Activated CD4-positive, alpha-beta T cell treated with anti-CD3 and anti-CD28 coated beads, Interleukin-2, amount 10 ng/mL, durations not matched to agents 24 days and 14 days (primary cell): ENCODE measurements at regions not wholly inside any gene's neighbourhood (a gene's known extent, or its start where the extent isn't known, plus 50 kb on each side); places are given as distances from the start of the nearest gene placed in this dataset.

Experiments used
- DNase-seq: peaks from one replicate; pipeline ENCODE4 v3.0.0; 2022
- H3K27ac Mint-ChIP-seq: one replicate; pipeline ENCODE4 v1.8.0; 2022; ENCODE audit warnings: mild to moderate bottlenecking, mixed read lengths
- H3K27me3 Mint-ChIP-seq: one replicate; pipeline ENCODE4 v1.8.0; 2022; ENCODE audit warnings: mixed read lengths
- H3K36me3 Mint-ChIP-seq: one replicate; pipeline ENCODE4 v1.8.0; 2022; ENCODE audit warnings: low read depth, mild to moderate bottlenecking, mixed read lengths
- H3K4me1 Mint-ChIP-seq: one replicate; pipeline ENCODE4 v1.8.0; 2021; ENCODE audit warnings: mixed read lengths
- H3K4me3 Mint-ChIP-seq: one replicate; pipeline ENCODE4 v1.8.0; 2022; ENCODE audit warnings: mild to moderate bottlenecking, moderate library complexity, mixed read lengths
- H3K9me3 Mint-ChIP-seq: one replicate; pipeline ENCODE4 v1.8.0; 2021; ENCODE audit warnings: mixed read lengths
- intact Hi-C: fragments of 100-400 bp; cut with micrococcal nuclease; formaldehyde crosslinking; loops from one replicate; pipeline ENCODE4 v1.15.1; 2023

DNA sequence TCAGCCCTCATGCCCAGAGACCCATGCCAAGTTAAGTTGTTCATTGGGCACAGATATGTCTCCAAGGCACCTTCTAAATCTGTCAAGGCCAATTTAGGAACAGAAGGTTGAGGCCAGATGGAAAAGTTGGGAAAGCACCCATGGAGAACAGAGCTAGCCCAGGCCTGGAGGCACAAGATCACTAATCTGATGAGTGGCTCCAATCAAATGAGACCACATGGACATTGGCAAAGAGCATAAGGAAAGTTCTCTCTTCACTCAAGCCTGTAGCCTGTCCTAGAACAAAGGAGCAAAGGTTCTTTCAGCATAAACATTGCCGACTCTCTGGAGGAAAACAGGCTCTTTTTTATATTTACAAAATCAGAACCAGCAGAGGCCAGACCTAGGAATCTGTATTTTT, 154.8 kb downstream of the RNF152 start:
- no peak overlapping the region for H3K27ac Mint-ChIP-seq
- DNase-seq = no peak
- no peaks in the 10 kb centered on the region for H3K9me3 Mint-ChIP-seq
- no peaks in the 10 kb centered on the region for H3K36me3 Mint-ChIP-seq
- H3K4me3 Mint-ChIP-seq = no peak overlapping the region
- intact Hi-C loops = no loop called here
- no peaks in the 10 kb centered on the region for H3K27me3 Mint-ChIP-seq
- H3K4me1 Mint-ChIP-seq = no peaks in the 10 kb centered on the region

DNA sequence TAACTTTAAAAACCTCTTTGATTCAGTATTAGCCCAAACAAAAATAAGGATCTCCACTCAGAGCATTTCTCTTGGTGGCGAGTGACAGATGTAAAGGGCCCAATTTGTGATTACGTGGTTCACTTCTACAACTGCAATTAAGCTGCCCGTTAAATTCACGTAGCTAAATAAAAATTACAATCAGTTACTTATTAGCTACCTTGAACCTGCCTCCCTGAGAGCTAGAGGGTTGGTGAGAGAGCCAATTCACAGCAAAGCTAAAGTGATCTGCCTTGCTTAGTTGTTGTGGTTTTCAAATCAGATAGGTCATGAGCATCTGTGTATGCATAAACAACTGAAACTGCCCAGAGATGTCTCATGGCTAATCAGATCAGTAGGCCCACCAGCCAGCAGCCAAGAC, 156.7 kb downstream of the RNF152 start:
- Mint-ChIP-seq H3K27ac (no peak overlapping the region), H3K27me3 (no peaks in the 10 kb centered on the region), H3K9me3 (no peaks in the 10 kb centered on the region), H3K36me3 (no peaks in the 10 kb centered on the region), H3K4me3 (no peak overlapping the region), H3K4me1 (no peaks in the 10 kb centered on the region)
- intact Hi-C loops = no loop called here
- no peak for DNase-seq

DNA sequence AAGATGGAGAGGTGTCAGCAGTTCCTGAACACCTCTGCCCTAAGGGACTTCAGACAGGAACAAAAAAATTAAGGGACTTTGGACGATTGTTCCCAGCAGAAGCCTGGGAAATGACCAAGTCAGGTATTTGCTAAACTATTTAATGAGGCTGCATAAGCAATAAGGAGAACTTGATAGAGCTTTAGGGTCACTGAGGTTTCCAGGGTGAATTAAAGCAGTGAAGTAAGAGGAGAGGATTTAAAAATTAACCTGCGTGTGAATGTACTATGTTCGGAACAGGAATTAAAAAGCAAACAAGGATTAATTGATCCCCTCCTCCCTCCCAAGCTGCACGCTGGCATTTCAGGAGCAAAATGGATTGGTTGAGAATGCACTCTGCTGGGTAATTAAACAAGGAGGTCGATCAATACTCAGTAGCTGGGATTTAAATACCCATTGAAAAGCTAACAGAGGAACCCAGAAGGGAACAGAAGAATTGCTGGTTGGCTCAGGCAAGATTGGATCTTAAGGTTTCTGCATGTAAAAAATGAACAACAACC, 157.2 kb downstream of the RNF152 start:
- no peak for DNase-seq
- no peaks in the 10 kb centered on the region for H3K4me1 Mint-ChIP-seq
- no peak overlapping the region for H3K27ac Mint-ChIP-seq
- no peaks in the 10 kb centered on the region for H3K27me3 Mint-ChIP-seq
- H3K9me3 Mint-ChIP-seq = no peaks in the 10 kb centered on the region
- H3K36me3 Mint-ChIP-seq = no peaks in the 10 kb centered on the region
- H3K4me3 Mint-ChIP-seq = no peak overlapping the region
- intact Hi-C loops = no loop called here

DNA sequence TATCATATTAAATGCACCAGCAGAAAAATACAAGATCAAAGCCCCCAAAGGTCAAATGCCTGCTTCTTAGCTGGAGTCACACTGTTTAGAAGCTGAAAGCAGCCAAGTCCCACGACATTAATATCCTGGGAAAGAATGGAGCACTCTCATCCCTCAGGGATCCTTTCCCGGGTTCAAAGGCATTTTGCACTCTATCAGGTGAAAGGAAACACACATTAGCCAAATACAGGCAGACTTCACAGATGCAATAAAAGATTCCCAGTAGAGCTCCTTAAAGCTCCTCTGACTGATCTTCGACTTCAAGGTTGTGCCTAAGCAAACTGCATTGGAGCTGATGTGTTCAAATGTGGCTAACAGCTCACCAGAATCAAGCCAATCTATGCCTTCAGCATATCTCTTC, 158.4 kb downstream of the RNF152 start:
- H3K9me3 Mint-ChIP-seq = no peaks in the 10 kb centered on the region
- H3K36me3 Mint-ChIP-seq = no peaks in the 10 kb centered on the region
- no peak overlapping the region for H3K27ac Mint-ChIP-seq
- DNase-seq = no peak
- peaks cover 1% of the 10 kb centered on the region for H3K27me3 Mint-ChIP-seq
- no peak overlapping the region for H3K4me3 Mint-ChIP-seq
- H3K4me1 Mint-ChIP-seq = no peaks in the 10 kb centered on the region
- intact Hi-C loops = no loop called here

DNA sequence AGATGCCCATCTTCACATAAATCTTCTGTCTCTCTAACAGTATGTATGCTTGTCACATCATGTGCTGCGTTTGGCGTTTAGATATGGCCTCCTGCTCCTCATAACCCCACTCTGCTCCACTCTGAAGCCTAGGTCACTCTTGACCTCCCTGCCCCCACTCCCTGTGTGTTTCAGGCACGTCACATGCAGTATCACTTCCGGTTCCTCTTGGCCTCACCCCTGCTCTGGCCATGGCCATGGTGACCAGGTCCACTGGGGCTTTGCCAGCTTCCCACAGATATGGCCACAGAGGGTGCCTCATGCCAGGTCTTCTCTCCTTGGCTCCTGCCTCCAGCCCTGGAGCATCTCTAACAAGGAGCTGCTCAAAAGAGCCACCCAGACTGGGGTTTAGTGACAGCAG, 160.0 kb downstream of the RNF152 start:
- intact Hi-C loops = no loop called here
- no peaks in the 10 kb centered on the region for H3K36me3 Mint-ChIP-seq

DNA sequence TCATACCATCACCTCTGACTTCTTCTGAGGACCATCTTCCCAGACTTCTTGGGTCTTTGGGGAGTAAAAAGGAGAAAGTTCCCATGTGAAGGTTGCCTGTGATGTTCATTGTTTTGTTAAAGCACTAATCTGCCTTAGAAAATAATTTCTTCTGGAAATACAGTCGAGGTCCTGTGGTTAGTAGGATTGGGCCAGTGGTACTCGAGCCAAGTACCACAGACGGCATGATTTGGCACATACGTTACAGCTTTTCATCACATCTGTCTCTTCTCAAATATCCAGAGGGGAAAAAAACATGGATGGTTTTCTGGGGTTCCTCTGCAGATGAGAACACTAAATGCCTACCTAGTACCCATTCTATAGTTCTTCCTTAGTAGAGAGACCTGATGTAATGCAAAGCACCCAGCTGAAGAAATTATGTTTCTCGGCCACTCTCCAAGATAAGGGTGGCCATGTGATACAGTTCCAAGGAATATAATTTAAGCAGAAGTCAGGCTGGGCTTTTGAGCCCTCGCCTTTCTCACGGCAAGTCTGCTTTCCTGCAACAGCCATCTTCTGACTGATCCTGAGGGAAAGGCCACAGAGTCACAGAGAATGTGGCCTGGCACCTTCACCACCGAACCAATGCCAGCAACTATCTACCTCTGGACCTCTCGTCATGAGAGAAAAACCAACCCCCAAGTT, 161.0 kb downstream of the RNF152 start:
- no peak overlapping the region for H3K27ac Mint-ChIP-seq
- DNase-seq = no peak
- peaks cover 1% of the 10 kb centered on the region for H3K27me3 Mint-ChIP-seq
- H3K4me3 Mint-ChIP-seq = no peak overlapping the region
- intact Hi-C loops = no loop called here
- no peaks in the 10 kb centered on the region for H3K9me3 Mint-ChIP-seq
- H3K4me1 Mint-ChIP-seq = no peaks in the 10 kb centered on the region
- H3K36me3 Mint-ChIP-seq = no peaks in the 10 kb centered on the region

More for the DNA sequence above, 160.0 kb downstream of the RNF152 start:
- no peaks in the 10 kb centered on the region for H3K4me1 Mint-ChIP-seq
- no peak overlapping the region for H3K4me3 Mint-ChIP-seq
- DNase-seq = no peak
- peaks cover 1% of the 10 kb centered on the region for H3K27me3 Mint-ChIP-seq
- no peaks in the 10 kb centered on the region for H3K9me3 Mint-ChIP-seq
- no peak overlapping the region for H3K27ac Mint-ChIP-seq

DNA sequence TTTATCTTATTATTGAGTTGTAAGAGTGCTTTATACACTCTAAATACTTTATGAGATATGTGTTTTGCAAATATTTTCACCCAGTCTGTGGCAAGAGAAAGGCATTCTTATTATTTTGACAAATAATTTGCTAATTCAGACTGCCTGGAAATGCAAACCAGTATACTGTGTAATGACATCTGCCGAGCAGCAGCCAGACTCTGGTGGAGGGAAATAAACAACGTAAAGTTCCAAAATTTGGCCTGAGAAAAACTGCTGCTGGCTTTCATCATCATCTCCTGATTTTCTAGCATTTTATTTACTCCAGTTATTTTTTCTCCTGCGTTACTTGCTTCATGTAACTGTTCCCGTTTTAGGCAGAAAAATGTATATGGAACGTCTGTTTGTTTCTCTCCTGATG, 161.6 kb downstream of the RNF152 start:
- no peaks in the 10 kb centered on the region for H3K4me1 Mint-ChIP-seq
- no peak overlapping the region for H3K27ac Mint-ChIP-seq

DNA sequence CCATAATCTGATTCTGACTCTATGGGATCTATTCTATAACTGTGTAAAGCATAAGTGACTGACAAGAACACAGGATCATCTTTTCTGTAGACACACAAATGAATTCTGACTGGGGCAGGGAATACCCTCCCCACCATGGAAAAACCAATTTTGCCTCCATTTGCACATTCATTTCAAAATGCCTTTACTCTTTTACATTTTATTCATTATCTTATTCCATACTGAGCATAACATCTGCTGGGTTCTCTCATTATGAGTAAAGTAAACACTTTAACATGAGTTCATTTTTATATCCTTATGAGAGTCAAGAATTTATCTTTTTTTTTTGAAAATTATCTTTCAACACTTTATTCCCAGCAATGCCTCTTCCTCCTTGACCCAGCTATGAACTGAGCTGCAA, 163.5 kb downstream of the RNF152 start:
- Mint-ChIP-seq H3K27ac (no peak overlapping the region), H3K27me3 (peaks cover 1% of the 10 kb centered on the region), H3K4me3 (no peak overlapping the region)

More for the DNA sequence above, 161.6 kb downstream of the RNF152 start:
- no peak overlapping the region for H3K4me3 Mint-ChIP-seq
- peaks cover 1% of the 10 kb centered on the region for H3K27me3 Mint-ChIP-seq
- H3K36me3 Mint-ChIP-seq = no peaks in the 10 kb centered on the region
- no peak for DNase-seq
- intact Hi-C loops = no loop called here
- no peaks in the 10 kb centered on the region for H3K9me3 Mint-ChIP-seq

DNA sequence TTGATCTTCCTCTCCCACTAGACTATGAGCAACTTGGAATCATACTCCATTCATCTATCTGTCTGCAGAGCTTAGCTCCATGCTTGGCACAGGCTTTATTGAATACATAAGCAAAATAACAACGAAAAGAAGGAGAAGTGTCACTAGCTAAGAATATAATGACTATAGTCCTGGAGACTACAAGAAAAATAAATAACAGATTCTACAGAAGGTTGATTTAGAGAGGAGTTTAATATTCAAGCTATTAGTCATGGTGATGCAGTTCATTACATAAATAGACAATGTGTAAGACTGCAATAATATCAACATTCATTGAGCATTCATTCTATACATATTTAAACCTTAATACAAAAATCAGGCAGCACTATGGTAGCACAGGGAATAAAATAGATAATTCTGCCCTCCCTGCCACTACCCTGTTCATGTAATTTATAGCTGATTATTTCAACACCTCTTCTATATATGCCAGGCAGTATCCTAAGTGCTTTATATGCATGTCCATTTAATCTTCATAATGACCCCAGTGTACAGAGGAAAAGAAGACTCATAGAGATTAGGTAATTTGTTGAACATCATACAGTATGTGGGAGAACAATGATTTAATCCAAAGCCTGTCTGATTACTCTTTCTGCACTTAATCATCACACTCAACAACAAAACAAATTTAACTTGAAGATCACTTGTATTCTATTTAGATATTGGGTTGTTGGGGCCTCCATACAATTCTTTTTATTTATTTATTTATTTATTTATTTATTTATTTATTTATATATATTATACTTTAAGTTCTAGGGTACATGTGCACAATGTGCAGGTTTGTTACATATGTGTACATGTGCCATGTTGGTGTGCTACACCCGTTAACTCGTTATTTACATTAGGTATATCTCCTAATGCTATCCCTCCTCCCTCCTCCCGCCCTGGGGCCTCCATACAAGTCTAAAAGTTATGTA, 165.3 kb downstream of the RNF152 start:
- H3K4me3 Mint-ChIP-seq = no peak overlapping the region

More for the DNA sequence above, 163.5 kb downstream of the RNF152 start:
- H3K4me1 Mint-ChIP-seq = no peaks in the 10 kb centered on the region
- DNase-seq = no peak
- intact Hi-C loops = no loop called here
- no peaks in the 10 kb centered on the region for H3K36me3 Mint-ChIP-seq
- no peaks in the 10 kb centered on the region for H3K9me3 Mint-ChIP-seq

DNA sequence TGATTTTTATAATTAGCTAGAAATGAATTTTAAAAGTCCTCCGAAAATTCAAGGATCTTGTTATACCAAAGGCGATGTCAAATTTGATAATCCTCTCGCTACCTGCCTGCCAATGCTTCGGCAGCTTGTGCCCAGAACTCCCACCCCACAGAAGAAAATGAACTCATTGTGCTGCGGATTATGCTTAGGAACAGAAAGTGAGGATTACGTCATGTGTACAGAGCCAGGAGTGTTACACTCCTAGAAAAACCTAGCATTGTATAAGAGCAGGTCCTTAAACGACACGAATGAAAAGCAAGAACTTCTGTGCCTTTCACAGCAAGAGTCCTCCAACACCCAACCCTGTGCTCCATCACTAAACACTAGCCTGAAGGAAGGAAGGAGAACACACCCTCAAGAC, 168.3 kb downstream of the RNF152 start:
- intact Hi-C loops = no loop called here
- Mint-ChIP-seq H3K36me3 (no peaks in the 10 kb centered on the region), H3K27me3 (no peaks in the 10 kb centered on the region)

More for the DNA sequence above, 165.3 kb downstream of the RNF152 start:
- no peak for DNase-seq
- Mint-ChIP-seq H3K36me3 (no peaks in the 10 kb centered on the region), H3K27me3 (peaks cover 1% of the 10 kb centered on the region), H3K27ac (no peak overlapping the region), H3K4me1 (no peaks in the 10 kb centered on the region), H3K9me3 (no peaks in the 10 kb centered on the region)
- intact Hi-C loops = no loop called here

DNA sequence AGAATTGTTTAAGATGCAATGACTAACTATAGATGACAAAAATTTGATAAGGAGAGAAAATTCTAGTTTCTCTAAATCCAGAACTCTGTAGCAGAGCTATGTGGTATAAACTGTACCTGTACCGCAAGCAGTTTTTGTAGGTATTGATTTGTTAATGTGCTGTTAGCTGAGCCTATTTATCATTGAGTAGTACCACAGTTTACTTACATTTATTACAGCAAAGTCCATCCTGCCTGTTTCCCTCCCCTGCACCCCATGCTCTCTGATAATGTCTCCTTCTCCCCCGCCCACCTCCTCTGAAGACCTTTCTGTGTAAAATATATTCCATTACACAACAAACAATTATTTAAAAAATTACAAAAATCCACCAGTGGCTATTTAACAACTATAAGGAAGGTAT, 170.6 kb downstream of the RNF152 start:
- H3K36me3 Mint-ChIP-seq = no peaks in the 10 kb centered on the region
- DNase-seq = no peak
- no peak overlapping the region for H3K4me3 Mint-ChIP-seq
- no peaks in the 10 kb centered on the region for H3K9me3 Mint-ChIP-seq
- intact Hi-C loops = no loop called here
- no peaks in the 10 kb centered on the region for H3K4me1 Mint-ChIP-seq
- H3K27ac Mint-ChIP-seq = no peak overlapping the region
- H3K27me3 Mint-ChIP-seq = no peaks in the 10 kb centered on the region

More for the DNA sequence above, 168.3 kb downstream of the RNF152 start:
- Mint-ChIP-seq H3K4me3 (no peak overlapping the region), H3K27ac (no peak overlapping the region), H3K4me1 (no peaks in the 10 kb centered on the region), H3K9me3 (no peaks in the 10 kb centered on the region)
- no peak for DNase-seq

DNA sequence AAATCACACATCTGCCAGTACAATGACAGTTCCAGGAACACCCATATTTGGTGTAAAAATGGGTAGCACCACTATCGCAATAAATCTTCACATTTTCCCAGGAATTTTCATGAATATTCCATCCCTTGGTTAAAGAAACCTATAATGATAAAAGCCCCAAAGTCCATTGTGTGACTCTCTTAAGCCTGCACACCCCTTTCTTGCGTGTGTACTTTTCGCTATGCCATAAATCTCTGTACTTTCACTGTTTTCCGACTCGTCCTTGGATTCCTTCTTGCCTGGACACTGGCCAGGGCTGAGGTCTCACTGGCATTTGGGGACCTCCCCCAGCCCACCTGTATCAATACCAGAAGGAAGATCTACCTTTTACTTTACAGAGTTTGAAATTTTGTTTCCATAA, 172.3 kb downstream of the RNF152 start:
- Mint-ChIP-seq H3K4me1 (no peaks in the 10 kb centered on the region), H3K9me3 (no peaks in the 10 kb centered on the region), H3K27ac (no peak overlapping the region), H3K4me3 (no peak overlapping the region), H3K36me3 (no peaks in the 10 kb centered on the region), H3K27me3 (no peaks in the 10 kb centered on the region)
- no peak for DNase-seq
- intact Hi-C loops = no loop called here

DNA sequence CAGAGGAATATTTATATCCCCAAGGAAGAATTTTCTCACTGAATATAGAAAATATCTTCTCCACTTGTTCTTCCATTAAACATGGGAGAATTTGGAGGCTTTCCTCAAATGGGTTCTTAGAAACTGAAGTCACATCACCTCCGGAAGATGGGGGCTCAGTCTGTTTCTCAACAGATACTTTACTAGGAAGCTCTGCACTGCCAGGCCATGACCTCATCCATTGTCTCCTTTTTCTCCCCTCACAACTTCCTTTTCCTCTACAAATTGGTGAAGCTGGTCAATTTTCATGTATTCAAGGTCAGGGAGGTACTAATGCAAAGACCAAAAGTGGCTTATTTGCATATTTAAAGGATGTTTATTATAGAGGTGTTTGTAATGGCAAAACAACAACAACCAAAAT, 173.1 kb downstream of the RNF152 start:
- no peak overlapping the region for H3K27ac Mint-ChIP-seq
- no peak overlapping the region for H3K4me3 Mint-ChIP-seq
- H3K36me3 Mint-ChIP-seq = no peaks in the 10 kb centered on the region
- H3K27me3 Mint-ChIP-seq = no peaks in the 10 kb centered on the region
- no peaks in the 10 kb centered on the region for H3K9me3 Mint-ChIP-seq
- intact Hi-C loops = no loop called here
- no peak for DNase-seq
- no peaks in the 10 kb centered on the region for H3K4me1 Mint-ChIP-seq

DNA sequence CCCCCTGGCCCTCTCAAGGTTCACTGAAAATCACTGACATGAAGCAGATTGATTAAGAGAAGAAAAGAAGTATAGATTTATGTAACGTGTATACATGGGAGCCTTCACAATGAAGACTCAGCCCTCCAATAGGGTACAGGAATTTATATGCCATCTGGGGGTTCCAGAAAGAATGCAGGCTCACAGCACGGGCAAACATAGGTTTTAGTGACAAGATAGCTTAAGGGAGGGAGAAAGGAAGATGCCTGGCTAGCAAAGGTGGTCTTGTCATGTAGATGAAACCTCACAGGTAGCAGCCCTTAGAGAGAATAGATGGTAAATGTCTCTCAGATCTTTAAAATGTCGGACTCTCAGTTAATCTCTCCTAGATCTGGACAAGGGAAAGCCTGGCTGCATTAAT, 173.9 kb downstream of the RNF152 start:
- Mint-ChIP-seq H3K27me3 (no peaks in the 10 kb centered on the region), H3K9me3 (no peaks in the 10 kb centered on the region), H3K4me1 (no peaks in the 10 kb centered on the region), H3K36me3 (no peaks in the 10 kb centered on the region), H3K4me3 (no peak overlapping the region), H3K27ac (no peak overlapping the region)
- intact Hi-C loops = no loop called here
- no peak for DNase-seq
